ENCODE measurements at regions not wholly inside any gene's neighbourhood (a gene's known extent, or its start where the extent isn't known, plus 50 kb on each side); places are given as distances from the start of the nearest gene placed in this dataset.

GRCh38 chr7:40935435-40935834, 767.5 kb downstream of the INHBA start:
- DNase-seq (ENCODE audit: extremely low spot score, insufficient read length, low read depth) = no peak
- FAIRE-seq = no peak

- no peak for DNase-seq (ENCODE audit: extremely low spot score, insufficient read length, low read depth)
- FAIRE-seq = no peak
Measured at GRCh38 chr7:40923626-40924025, 779.3 kb downstream of the INHBA start.

GRCh38 chr7:40922316-40922670, 780.6 kb downstream of the INHBA start:
- FAIRE-seq (no peak), DNase-seq (ENCODE audit: extremely low spot score, insufficient read length, low read depth) (no peak)

- DNase-seq (ENCODE audit: extremely low spot score, insufficient read length, low read depth) = no peak
- no peak for FAIRE-seq
Measured at GRCh38 chr7:40921589-40922315, 781.1 kb downstream of the INHBA start.

- FAIRE-seq (no peak), DNase-seq (ENCODE audit: extremely low spot score, insufficient read length, low read depth) (no peak)
Measured at GRCh38 chr7:40918701-40919271, 784.0 kb downstream of the SUGCT start.

GRCh38 chr7:40916813-40917212, 782.0 kb downstream of the SUGCT start:
- no peak for DNase-seq (ENCODE audit: extremely low spot score, insufficient read length, low read depth)
- no peak for FAIRE-seq

- DNase-seq (ENCODE audit: extremely low spot score, insufficient read length, low read depth) (no peak), FAIRE-seq (no peak)
Measured at GRCh38 chr7:40915071-40915470, 780.3 kb downstream of the SUGCT start.

Data from GM18507 (cell line).